ENCODE measurements at regions not wholly inside any gene's neighbourhood (a gene's known extent, or its start where the extent isn't known, plus 50 kb on each side); places are given as distances from the start of the nearest gene placed in this dataset.

- no peaks in the 10 kb centered on the region for H3K9me3 ChIP-seq
- H3K36me3 ChIP-seq = no peaks in the 10 kb centered on the region
- intact Hi-C loops (cut with DNase I; ENCODE audit: low total_unique reads) = no loop called here
- no peak overlapping the region for H3K27ac ChIP-seq
- DNase-seq = no peak
- H3K27me3 ChIP-seq = peaks cover 0 to 4% of the 10 kb centered on the region in 2 donors
- TF ChIP-seq CTCF (IDR thresholded peaks at IDR 0.05) = no peak
- TF ChIP-seq POLR2A (IDR thresholded peaks at IDR 0.05) = no peak
- no peak overlapping the region for H3K4me3 ChIP-seq
- H3K4me1 ChIP-seq = no peaks in the 10 kb centered on the region
Observed at GRCh38 chr4:162522724-162523123, 358.9 kb upstream of the FSTL5 start.

GRCh38 chr4:162510937-162511336, 347.1 kb upstream of the FSTL5 start:
- H3K36me3 ChIP-seq = no peaks in the 10 kb centered on the region
- H3K9me3 ChIP-seq = no peaks in the 10 kb centered on the region
- no peak overlapping the region for H3K4me3 ChIP-seq
- intact Hi-C loops (cut with DNase I; ENCODE audit: low total_unique reads) = no loop called here
- no peak overlapping the region for H3K27ac ChIP-seq
- H3K27me3 ChIP-seq = no peaks in the 10 kb centered on the region
- no peak for DNase-seq
- no peaks in the 10 kb centered on the region for H3K4me1 ChIP-seq
- TF ChIP-seq CTCF (IDR thresholded peaks at IDR 0.05) = no peak
- no peak for TF ChIP-seq POLR2A (IDR thresholded peaks at IDR 0.05)

- no peaks in the 10 kb centered on the region for H3K36me3 ChIP-seq
- no peak overlapping the region for H3K27ac ChIP-seq
- H3K27me3 ChIP-seq = no peaks in the 10 kb centered on the region
- no peaks in the 10 kb centered on the region for H3K4me1 ChIP-seq
- H3K9me3 ChIP-seq = no peaks in the 10 kb centered on the region
- DNase-seq = no peak
- TF ChIP-seq POLR2A (IDR thresholded peaks at IDR 0.05) (no peak), CTCF (IDR thresholded peaks at IDR 0.05) (no peak)
- intact Hi-C loops (cut with DNase I; ENCODE audit: low total_unique reads) = no loop called here
- H3K4me3 ChIP-seq = no peak overlapping the region
Observed at GRCh38 chr4:162510115-162510514, 346.3 kb upstream of the FSTL5 start.

GRCh38 chr4:162509333-162509732, 345.5 kb upstream of the FSTL5 start:
- no peak for TF ChIP-seq CTCF (IDR thresholded peaks at IDR 0.05)
- no peak for TF ChIP-seq POLR2A (IDR thresholded peaks at IDR 0.05)
- H3K9me3 ChIP-seq = no peaks in the 10 kb centered on the region
- DNase-seq = no peak
- intact Hi-C loops (cut with DNase I; ENCODE audit: low total_unique reads) = no loop called here
- H3K27me3 ChIP-seq = no peaks in the 10 kb centered on the region
- H3K36me3 ChIP-seq = no peaks in the 10 kb centered on the region
- H3K27ac ChIP-seq = no peak overlapping the region
- no peak overlapping the region for H3K4me3 ChIP-seq
- H3K4me1 ChIP-seq = no peaks in the 10 kb centered on the region

GRCh38 chr4:162506253-162506652, 342.5 kb upstream of the FSTL5 start:
- Histone ChIP-seq H3K9me3 (no peaks in the 10 kb centered on the region), H3K36me3 (no peaks in the 10 kb centered on the region), H3K4me3 (no peak overlapping the region), H3K27ac (no peak overlapping the region), H3K27me3 (no peaks in the 10 kb centered on the region), H3K4me1 (no peaks in the 10 kb centered on the region)
- intact Hi-C loops (cut with DNase I; ENCODE audit: low total_unique reads) = no loop called here
- DNase-seq = no peak
- TF ChIP-seq CTCF (IDR thresholded peaks at IDR 0.05) (no peak), POLR2A (IDR thresholded peaks at IDR 0.05) (no peak)

All from uterus (tissue), 3 donors.